Gastrocnemius medialis (tissue), 4 donors: ENCODE measurements at regions not wholly inside any gene's neighbourhood (a gene's known extent, or its start where the extent isn't known, plus 50 kb on each side); places are given as distances from the start of the nearest gene placed in this dataset.

Source experiments
- CTCF ChIP-seq, 5 experiments: fragments of 450-650 bp in 3 of 5; fragments of 200-600 bp in 2 of 5; sonication (generic) in 2 of 5; IDR thresholded peaks in 4 of 5; conservative IDR thresholded peaks in 1 of 5; 1 replicate in 4 of 5; 2 replicates in 1 of 5; pipeline ENCODE4 v1.5.1; 2016 to 2019; ENCODE audit warnings: antibody characterized with exemption in 5 of 5, mild to moderate bottlenecking in 3 of 5, moderate library complexity in 3 of 5
- POLR2A ChIP-seq, 2 donors: fragments of 450-650 bp; IDR thresholded peaks; one replicate each; pipeline ENCODE4 v1.6.1; 2017; ENCODE audit warnings: antibody characterized with exemption in 2 of 2, mild to moderate bottlenecking in 2 of 2, moderate library complexity in 2 of 2

GRCh38 chrX:97756879-97757278, 873.2 kb downstream of the RPA4 start:
- TF ChIP-seq CTCF (IDR thresholded peaks at IDR 0.05 in 4 of 5, conservative IDR thresholded peaks at IDR 0.05 in 1 of 5) (no peak), POLR2A (IDR thresholded peaks at IDR 0.05) (no peak)
